Stimulated activated CD4-positive, alpha-beta T cell treated with anti-CD3 and anti-CD28 coated beads, Interleukin-12 subunit alpha, Interleukin-12 subunit beta, amount 100 ng/mL, for 24 hours (primary cell): ENCODE measurements at regions not wholly inside any gene's neighbourhood (a gene's known extent, or its start where the extent isn't known, plus 50 kb on each side); places are given as distances from the start of the nearest gene placed in this dataset.
"Not testable (repeated sequence)": the region's sequence is repeated elsewhere in the genome, so short reads cannot be mapped to it uniquely, and the experiment has no call there.

Source experiments
- DNase-seq, 2 experiments: peaks; one replicate each; pipeline ENCODE4 v3.0.0-alpha.2; 2020; ENCODE audit warnings: low read depth in 2 of 2

- DNase-seq = no peak
Observed at GRCh38 chr10:33900596-33900995, 566.1 kb upstream of the NRP1 start.

GRCh38 chr10:33899578-33900531, 565.4 kb upstream of the NRP1 start:
- no peak for DNase-seq

- DNase-seq = no peak
Observed at GRCh38 chr10:33897291-33897752, 562.9 kb upstream of the NRP1 start.

- no peak for DNase-seq
Observed at GRCh38 chr10:33893506-33893905, 559.0 kb upstream of the NRP1 start.

GRCh38 chr10:33889371-33889770, 554.9 kb upstream of the NRP1 start:
- no peak for DNase-seq

- no peak for DNase-seq
Observed at GRCh38 chr10:33887188-33887587, 552.7 kb upstream of the NRP1 start.

- DNase-seq = no peak
Observed at GRCh38 chr10:33886299-33886698, 551.8 kb upstream of the NRP1 start.

- DNase-seq = no peak
Observed at GRCh38 chr10:33884604-33885003, 550.1 kb upstream of the NRP1 start.

- DNase-seq = no peak
Observed at GRCh38 chr10:33883881-33884280, 549.4 kb upstream of the NRP1 start.

GRCh38 chr10:33882996-33883395, 548.5 kb upstream of the NRP1 start:
- no peak for DNase-seq

- DNase-seq = no peak
Observed at GRCh38 chr10:33880291-33880690, 545.8 kb upstream of the NRP1 start.

- DNase-seq = no peak
Observed at GRCh38 chr10:33878238-33878786, 543.8 kb upstream of the NRP1 start.

- DNase-seq = no peak
Observed at GRCh38 chr10:33876584-33877400, 542.3 kb upstream of the NRP1 start.

GRCh38 chr10:33875924-33876583, 541.6 kb upstream of the NRP1 start:
- no peak for DNase-seq

GRCh38 chr10:33871061-33871956, 536.8 kb upstream of the NRP1 start:
- no peak for DNase-seq

GRCh38 chr10:33869481-33869880, 535.0 kb upstream of the NRP1 start:
- DNase-seq = no peak

GRCh38 chr10:33869028-33869427, 534.6 kb upstream of the NRP1 start:
- no peak for DNase-seq

- not testable (repeated sequence) for DNase-seq
Observed at GRCh38 chr10:33867199-33867789, 532.8 kb upstream of the NRP1 start.

GRCh38 chr10:33863352-33863751, 528.9 kb upstream of the NRP1 start:
- DNase-seq = no peak

- DNase-seq = no peak
Observed at GRCh38 chr10:33862536-33863105, 528.2 kb upstream of the NRP1 start.
